DND-41 (cell line): ENCODE measurements at regions not wholly inside any gene's neighbourhood (a gene's known extent, or its start where the extent isn't known, plus 50 kb on each side); places are given as distances from the start of the nearest gene placed in this dataset.

Experiments
- ATAC-seq: fragments of 200-7000 bp; cut with Tn5 transposase; 3 replicates; pipeline ENCODE4 v1.9.1; 2021; ENCODE audit warnings: low read depth; ENCODE audit not compliant: insufficient read depth
- DNase-seq: peaks from one replicate; pipeline ENCODE4 v3.0.0-alpha.2; 2020
- H2AFZ ChIP-seq: 2 replicates; pipeline ENCODE4 v1.6.0; 2012; ENCODE audit warnings: low read depth, low read length
- H3K27ac ChIP-seq: 2 replicates; pipeline ENCODE4 v1.5.1; 2012; ENCODE audit warnings: low read length, inconsistent platforms
- H3K27me3 ChIP-seq: fragments of 200-600 bp; sonication (generic); 2 replicates; pipeline ENCODE4 v1.6.0; 2012; ENCODE audit warnings: low read length, mild to moderate bottlenecking, inconsistent platforms; ENCODE audit not compliant: insufficient read depth, poor library complexity
- H3K36me3 ChIP-seq: 2 replicates; pipeline ENCODE4 v1.5.1; 2012; ENCODE audit warnings: low read length, inconsistent platforms; ENCODE audit not compliant: insufficient read depth
- H3K4me1 ChIP-seq: 2 replicates; pipeline ENCODE4 v1.5.1; 2012; ENCODE audit warnings: mild to moderate bottlenecking, low read length; ENCODE audit not compliant: insufficient read depth
- H3K4me2 ChIP-seq: 2 replicates; pipeline ENCODE4 v1.6.0; 2012; ENCODE audit warnings: mild to moderate bottlenecking, moderate library complexity, low read length, inconsistent platforms; ENCODE audit not compliant: insufficient read depth
- H3K4me3 ChIP-seq, 2 experiments: fragments of 200-600 bp in 1 of 2; shearing (Covaris generic) in 1 of 2; 2 replicates each; pipeline ENCODE4 v1.5.1; 2012 to 2016; ENCODE audit warnings: inconsistent platforms in 2 of 2, low read length in 2 of 2, mild to moderate bottlenecking in 2 of 2, low read depth in 1 of 2, moderate library complexity in 1 of 2
- H3K79me2 ChIP-seq: 2 replicates; pipeline ENCODE4 v1.6.0; 2012; ENCODE audit warnings: low read length, inconsistent platforms; ENCODE audit not compliant: insufficient read depth
- H3K9ac ChIP-seq: 2 replicates; pipeline ENCODE4 v1.6.0; 2012; ENCODE audit warnings: low read depth, mild to moderate bottlenecking, inconsistent platforms, low read length, moderate library complexity
- H3K9me3 ChIP-seq: 2 replicates; pipeline ENCODE4 v1.5.1; 2012; ENCODE audit warnings: low read length, moderate library complexity, mild to moderate bottlenecking, inconsistent platforms; ENCODE audit not compliant: insufficient read depth, severe bottlenecking
- H4K20me1 ChIP-seq: 2 replicates; pipeline ENCODE4 v1.6.0; 2012; ENCODE audit warnings: low read length; ENCODE audit not compliant: insufficient read depth
- EZH2 ChIP-seq: IDR thresholded peaks from 3 replicates; pipeline ENCODE4 v1.6.1; 2012; ENCODE audit warnings: borderline replicate concordance, low read depth, mild to moderate bottlenecking, moderate library complexity, low read length, inconsistent platforms; ENCODE audit not compliant: severe bottlenecking
- TF ChIP-seq, protein P1 (sequence below): IDR thresholded peaks from 2 replicates; pipeline ENCODE4 v1.5.1; 2012; ENCODE audit warnings: borderline replicate concordance, low read length, moderate library complexity, mild to moderate bottlenecking; ENCODE audit not compliant: poor library complexity, severe bottlenecking; ENCODE audit errors: extremely low read depth

GRCh38 chr6:114862819-114863218 lies 520.0 kb upstream of the HS3ST5 start:
- H3K9me3 ChIP-seq = no peaks in the 10 kb centered on the region
- DNase-seq (no peak), ATAC-seq (no peak)
- H2AFZ ChIP-seq = no peak overlapping the region
- no peaks in the 10 kb centered on the region for H3K27me3 ChIP-seq
- H4K20me1 ChIP-seq = no peaks in the 10 kb centered on the region
- H3K4me2 ChIP-seq = no peak overlapping the region
- no peak overlapping the region for H3K4me3 ChIP-seq
- H3K36me3 ChIP-seq = no peaks in the 10 kb centered on the region
- no peak overlapping the region for H3K27ac ChIP-seq
- no peaks in the 10 kb centered on the region for H3K79me2 ChIP-seq
- TF ChIP-seq, protein P1, sequence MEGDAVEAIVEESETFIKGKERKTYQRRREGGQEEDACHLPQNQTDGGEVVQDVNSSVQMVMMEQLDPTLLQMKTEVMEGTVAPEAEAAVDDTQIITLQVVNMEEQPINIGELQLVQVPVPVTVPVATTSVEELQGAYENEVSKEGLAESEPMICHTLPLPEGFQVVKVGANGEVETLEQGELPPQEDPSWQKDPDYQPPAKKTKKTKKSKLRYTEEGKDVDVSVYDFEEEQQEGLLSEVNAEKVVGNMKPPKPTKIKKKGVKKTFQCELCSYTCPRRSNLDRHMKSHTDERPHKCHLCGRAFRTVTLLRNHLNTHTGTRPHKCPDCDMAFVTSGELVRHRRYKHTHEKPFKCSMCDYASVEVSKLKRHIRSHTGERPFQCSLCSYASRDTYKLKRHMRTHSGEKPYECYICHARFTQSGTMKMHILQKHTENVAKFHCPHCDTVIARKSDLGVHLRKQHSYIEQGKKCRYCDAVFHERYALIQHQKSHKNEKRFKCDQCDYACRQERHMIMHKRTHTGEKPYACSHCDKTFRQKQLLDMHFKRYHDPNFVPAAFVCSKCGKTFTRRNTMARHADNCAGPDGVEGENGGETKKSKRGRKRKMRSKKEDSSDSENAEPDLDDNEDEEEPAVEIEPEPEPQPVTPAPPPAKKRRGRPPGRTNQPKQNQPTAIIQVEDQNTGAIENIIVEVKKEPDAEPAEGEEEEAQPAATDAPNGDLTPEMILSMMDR = no peak
- no peak for TF ChIP-seq EZH2
- no peak overlapping the region for H3K9ac ChIP-seq
- H3K4me1 ChIP-seq = no peaks in the 10 kb centered on the region

DNA sequence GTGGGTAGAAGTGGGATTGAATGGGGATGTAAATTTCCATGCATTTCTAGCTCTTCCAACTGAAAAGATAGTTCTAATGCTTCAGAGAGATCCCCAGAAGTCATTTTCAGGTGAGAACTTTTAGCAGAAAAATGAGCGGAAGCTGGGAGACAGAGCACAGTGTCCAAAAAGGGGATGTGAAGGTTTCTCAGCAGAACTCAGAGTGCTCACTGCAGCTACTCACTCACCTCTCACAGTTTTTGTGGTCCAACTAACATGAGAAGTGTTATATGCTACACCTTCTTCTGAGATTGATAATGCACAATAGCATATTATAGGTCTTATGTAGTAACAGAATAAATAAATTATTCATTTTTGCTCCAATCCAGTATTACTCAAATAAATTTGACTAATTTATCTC lies 519.2 kb upstream of the HS3ST5 start:
- no peak overlapping the region for H3K4me2 ChIP-seq
- no peak overlapping the region for H3K9ac ChIP-seq

GRCh38 chr6:114844359-114844758 lies 501.5 kb upstream of the HS3ST5 start:
- Histone ChIP-seq H3K27ac (no peak overlapping the region), H2AFZ (no peak overlapping the region), H3K36me3 (no peaks in the 10 kb centered on the region), H4K20me1 (no peaks in the 10 kb centered on the region), H3K27me3 (no peaks in the 10 kb centered on the region), H3K79me2 (no peaks in the 10 kb centered on the region), H3K4me3 (no peak overlapping the region), H3K9me3 (no peaks in the 10 kb centered on the region), H3K4me2 (no peak overlapping the region), H3K4me1 (no peaks in the 10 kb centered on the region), H3K9ac (no peak overlapping the region)
- no peak for DNase-seq
- TF ChIP-seq EZH2 = no peak
- TF ChIP-seq, protein P1 = no peak
- no peak for ATAC-seq

More for the DNA sequence above, 519.2 kb upstream of the HS3ST5 start:
- Histone ChIP-seq H3K4me3 (no peak overlapping the region), H3K4me1 (no peaks in the 10 kb centered on the region), H3K27ac (no peak overlapping the region), H3K9me3 (no peaks in the 10 kb centered on the region), H3K27me3 (no peaks in the 10 kb centered on the region), H2AFZ (no peak overlapping the region), H4K20me1 (no peaks in the 10 kb centered on the region), H3K36me3 (no peaks in the 10 kb centered on the region), H3K79me2 (no peaks in the 10 kb centered on the region)
- ATAC-seq (no peak), DNase-seq (no peak)
- TF ChIP-seq, protein P1 = no peak

- Histone ChIP-seq H3K4me2 (no peak overlapping the region), H2AFZ (no peak overlapping the region), H3K9ac (no peak overlapping the region)
Observed at GRCh38 chr6:114839019-114839418, 496.2 kb upstream of the HS3ST5 start.

More at GRCh38 chr6:114839019-114839418, 496.2 kb upstream of the HS3ST5 start:
- no peaks in the 10 kb centered on the region for H3K79me2 ChIP-seq
- H3K9me3 ChIP-seq = no peaks in the 10 kb centered on the region
- DNase-seq (no peak), ATAC-seq (no peak)
- no peaks in the 10 kb centered on the region for H3K4me1 ChIP-seq
- H3K4me3 ChIP-seq = no peak overlapping the region
- no peak for TF ChIP-seq EZH2
- TF ChIP-seq, protein P1 = no peak
- H3K27me3 ChIP-seq = no peaks in the 10 kb centered on the region
- no peaks in the 10 kb centered on the region for H3K36me3 ChIP-seq
- no peak overlapping the region for H3K27ac ChIP-seq
- H4K20me1 ChIP-seq = no peaks in the 10 kb centered on the region
